ENCODE measurements at regions not wholly inside any gene's neighbourhood (a gene's known extent, or its start where the extent isn't known, plus 50 kb on each side); places are given as distances from the start of the nearest gene placed in this dataset.
"Not testable (repeated sequence)": the region's sequence is repeated elsewhere in the genome, so short reads cannot be mapped to it uniquely, and the experiment has no call there.

- not testable (repeated sequence) for TF ChIP-seq SMC3 (IDR thresholded peaks at IDR 0.05; ENCODE audit: low read depth, low read length); TAF1 (IDR thresholded peaks at IDR 0.05; ENCODE audit: borderline replicate concordance, low read depth, low read length); CTCF (IDR thresholded peaks at IDR 0.05); ZBTB33 (IDR thresholded peaks at IDR 0.05; ENCODE audit: borderline replicate concordance, low read depth); TEAD4 (IDR thresholded peaks at IDR 0.05; ENCODE audit: borderline replicate concordance, insufficient read depth); POLR2AphosphoS5 (IDR thresholded peaks at IDR 0.05; ENCODE audit: low read depth, low read length); RFX5 (IDR thresholded peaks at IDR 0.05; ENCODE audit: low read length); RAD21 (IDR thresholded peaks at IDR 0.05; ENCODE audit: low read length); MAX (IDR thresholded peaks at IDR 0.05; ENCODE audit: low read depth); USF2 (IDR thresholded peaks at IDR 0.05; ENCODE audit: borderline replicate concordance, low read depth, low read length); MXI1 (IDR thresholded peaks at IDR 0.05; ENCODE audit: low read depth, low read length); YY1 (IDR thresholded peaks at IDR 0.05; ENCODE audit: low read depth)
These were observed 144.5 kb upstream of the GOT2 start for GRCh38 chr16:58878641-58879040.

Measured in SK-N-SH (cell line).